Keratinocyte (primary cell): ENCODE measurements at regions not wholly inside any gene's neighbourhood (a gene's known extent, or its start where the extent isn't known, plus 50 kb on each side); places are given as distances from the start of the nearest gene placed in this dataset.

Source experiments
- EZH2 ChIP-seq: IDR thresholded peaks from one replicate; pipeline ENCODE4 v1.6.1; 2012; ENCODE audit warnings: inconsistent platforms, mild to moderate bottlenecking, low read length, moderate library complexity
- TF ChIP-seq, protein P1 (sequence below), 3 experiments: IDR thresholded peaks in 1 of 3; conservative IDR thresholded peaks in 1 of 3; optimal IDR thresholded peaks in 1 of 3; 2 replicates in 2 of 3; 3 replicates in 1 of 3; pipeline versions ENCODE3 to v1.5.1; 2011; ENCODE audit warnings: low read length in 3 of 3, mild to moderate bottlenecking in 3 of 3, moderate library complexity in 2 of 3, control low read depth in 1 of 3, inconsistent platforms in 1 of 3; ENCODE audit not compliant: insufficient read depth in 2 of 3; ENCODE audit errors: extremely low read depth in 1 of 3

DNA sequence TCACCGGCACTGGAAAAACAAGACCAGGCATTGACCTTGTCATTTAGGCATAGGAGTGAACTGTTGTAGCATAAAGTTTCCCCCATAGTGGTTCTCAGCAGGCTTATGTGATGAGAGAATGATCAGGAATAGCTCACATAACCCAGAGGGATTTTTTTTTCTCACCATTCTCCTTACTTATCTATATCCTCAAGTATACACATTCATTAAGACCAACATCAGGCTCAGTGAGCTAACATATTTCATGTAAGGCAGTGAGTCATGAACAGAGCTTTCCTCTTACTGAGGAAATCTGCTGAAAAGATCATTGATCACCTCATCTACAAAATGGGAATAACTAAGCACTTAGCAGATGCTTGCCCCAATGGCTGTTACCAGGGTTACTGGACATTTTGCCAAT lies 396.6 kb upstream of the TMCO5A start:
- no peak for TF ChIP-seq EZH2
- TF ChIP-seq, protein P1, sequence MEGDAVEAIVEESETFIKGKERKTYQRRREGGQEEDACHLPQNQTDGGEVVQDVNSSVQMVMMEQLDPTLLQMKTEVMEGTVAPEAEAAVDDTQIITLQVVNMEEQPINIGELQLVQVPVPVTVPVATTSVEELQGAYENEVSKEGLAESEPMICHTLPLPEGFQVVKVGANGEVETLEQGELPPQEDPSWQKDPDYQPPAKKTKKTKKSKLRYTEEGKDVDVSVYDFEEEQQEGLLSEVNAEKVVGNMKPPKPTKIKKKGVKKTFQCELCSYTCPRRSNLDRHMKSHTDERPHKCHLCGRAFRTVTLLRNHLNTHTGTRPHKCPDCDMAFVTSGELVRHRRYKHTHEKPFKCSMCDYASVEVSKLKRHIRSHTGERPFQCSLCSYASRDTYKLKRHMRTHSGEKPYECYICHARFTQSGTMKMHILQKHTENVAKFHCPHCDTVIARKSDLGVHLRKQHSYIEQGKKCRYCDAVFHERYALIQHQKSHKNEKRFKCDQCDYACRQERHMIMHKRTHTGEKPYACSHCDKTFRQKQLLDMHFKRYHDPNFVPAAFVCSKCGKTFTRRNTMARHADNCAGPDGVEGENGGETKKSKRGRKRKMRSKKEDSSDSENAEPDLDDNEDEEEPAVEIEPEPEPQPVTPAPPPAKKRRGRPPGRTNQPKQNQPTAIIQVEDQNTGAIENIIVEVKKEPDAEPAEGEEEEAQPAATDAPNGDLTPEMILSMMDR (optimal IDR thresholded peaks at IDR 0.05 in 1 of 3, IDR thresholded peaks at IDR 0.05 in 1 of 3, conservative IDR thresholded peaks at IDR 0.05 in 1 of 3; ENCODE audit: extremely low read depth in 1 of 3, insufficient read depth in 2 of 3, low read length in 3 of 3), result no peak
